GM12872 (cell line): ENCODE measurements at regions not wholly inside any gene's neighbourhood (a gene's known extent, or its start where the extent isn't known, plus 50 kb on each side); places are given as distances from the start of the nearest gene placed in this dataset.

ENCODE experiments used
- TF ChIP-seq, protein P1 (sequence below): IDR thresholded peaks from 3 replicates; pipeline ENCODE4 v1.5.1; 2011; ENCODE audit warnings: low read depth, mild to moderate bottlenecking, low read length, moderate library complexity; ENCODE audit not compliant: insufficient read depth

DNA sequence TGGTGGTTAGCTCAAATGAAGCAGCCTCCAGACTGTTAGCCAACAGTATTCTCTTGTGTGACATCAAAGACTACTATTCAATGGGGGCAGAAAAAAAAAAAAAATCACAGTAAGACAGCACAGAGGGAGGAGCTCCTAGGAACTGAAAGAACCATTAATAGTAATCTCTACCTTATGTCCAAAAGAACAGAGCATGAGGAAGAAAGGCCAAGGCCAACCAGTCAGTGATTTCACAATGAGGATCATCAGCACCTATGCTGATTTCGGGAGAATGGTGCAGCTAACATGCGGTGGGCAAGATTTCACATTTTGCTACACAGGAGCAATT, 66.3 kb upstream of the SOX5 start:
- TF ChIP-seq, protein P1, sequence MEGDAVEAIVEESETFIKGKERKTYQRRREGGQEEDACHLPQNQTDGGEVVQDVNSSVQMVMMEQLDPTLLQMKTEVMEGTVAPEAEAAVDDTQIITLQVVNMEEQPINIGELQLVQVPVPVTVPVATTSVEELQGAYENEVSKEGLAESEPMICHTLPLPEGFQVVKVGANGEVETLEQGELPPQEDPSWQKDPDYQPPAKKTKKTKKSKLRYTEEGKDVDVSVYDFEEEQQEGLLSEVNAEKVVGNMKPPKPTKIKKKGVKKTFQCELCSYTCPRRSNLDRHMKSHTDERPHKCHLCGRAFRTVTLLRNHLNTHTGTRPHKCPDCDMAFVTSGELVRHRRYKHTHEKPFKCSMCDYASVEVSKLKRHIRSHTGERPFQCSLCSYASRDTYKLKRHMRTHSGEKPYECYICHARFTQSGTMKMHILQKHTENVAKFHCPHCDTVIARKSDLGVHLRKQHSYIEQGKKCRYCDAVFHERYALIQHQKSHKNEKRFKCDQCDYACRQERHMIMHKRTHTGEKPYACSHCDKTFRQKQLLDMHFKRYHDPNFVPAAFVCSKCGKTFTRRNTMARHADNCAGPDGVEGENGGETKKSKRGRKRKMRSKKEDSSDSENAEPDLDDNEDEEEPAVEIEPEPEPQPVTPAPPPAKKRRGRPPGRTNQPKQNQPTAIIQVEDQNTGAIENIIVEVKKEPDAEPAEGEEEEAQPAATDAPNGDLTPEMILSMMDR, result no peak

DNA sequence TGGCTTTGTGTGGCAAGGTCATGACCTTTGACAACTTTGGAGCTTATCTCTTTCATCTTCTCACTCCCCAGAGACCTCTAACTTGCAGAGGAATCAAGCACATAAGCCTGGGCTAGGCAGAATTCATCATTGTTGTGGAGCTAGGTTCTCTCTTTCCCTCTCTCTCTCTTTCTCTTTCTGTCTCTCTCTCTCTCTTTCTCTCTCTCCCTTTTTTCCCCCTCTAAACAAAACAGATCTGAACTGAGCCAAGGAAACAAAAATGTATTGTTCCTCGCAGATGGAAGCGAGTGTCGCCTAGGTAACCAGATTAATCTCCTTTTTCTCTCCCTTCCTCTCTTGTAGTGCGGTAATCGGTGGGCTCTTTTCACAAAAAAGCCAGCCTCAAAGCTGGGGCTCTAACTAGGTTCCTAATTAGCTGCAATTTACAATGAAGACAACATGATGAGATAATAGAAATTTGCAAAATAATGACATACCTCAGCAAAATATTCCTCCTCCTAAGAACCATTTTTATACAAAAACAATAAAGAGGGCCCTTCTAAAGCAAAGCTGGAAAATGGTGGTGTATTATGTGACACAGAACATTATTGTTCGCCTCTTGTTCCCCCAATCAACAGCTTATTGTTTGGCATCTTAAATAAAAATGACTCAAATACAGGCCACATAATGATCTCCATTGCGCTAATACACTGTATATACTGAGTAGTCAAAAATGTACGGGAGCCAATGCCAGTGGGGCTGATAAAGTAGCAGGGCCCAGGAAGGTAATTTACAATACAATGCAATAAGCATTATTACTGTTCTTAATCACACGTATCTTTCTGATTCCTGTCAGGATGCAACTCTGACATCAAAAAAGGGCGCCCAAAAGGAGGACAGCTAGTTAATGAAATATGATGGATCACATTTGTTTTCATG, 65.7 kb upstream of the SOX5 start:
- TF ChIP-seq, protein P1, result no peak

DNA sequence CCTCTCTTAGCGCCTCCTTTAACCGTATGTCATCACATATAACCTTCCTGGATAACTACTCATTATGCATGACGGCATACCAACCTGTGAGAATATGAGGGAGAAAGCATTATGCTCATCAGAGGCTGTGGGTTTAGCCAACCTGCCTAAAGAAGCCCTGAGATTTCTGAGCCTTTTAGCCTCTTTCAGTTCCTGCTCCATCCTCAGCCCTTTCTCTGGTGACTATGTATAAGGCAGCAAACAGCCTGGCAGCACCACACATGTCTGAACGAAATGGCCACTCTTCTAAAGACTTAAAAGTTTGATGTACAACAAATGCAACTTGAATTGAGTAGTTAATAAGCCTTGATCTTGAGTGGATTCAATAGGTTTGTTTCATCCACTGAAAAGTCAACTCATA, 64.8 kb upstream of the SOX5 start:
- TF ChIP-seq, protein P1, result no peak

DNA sequence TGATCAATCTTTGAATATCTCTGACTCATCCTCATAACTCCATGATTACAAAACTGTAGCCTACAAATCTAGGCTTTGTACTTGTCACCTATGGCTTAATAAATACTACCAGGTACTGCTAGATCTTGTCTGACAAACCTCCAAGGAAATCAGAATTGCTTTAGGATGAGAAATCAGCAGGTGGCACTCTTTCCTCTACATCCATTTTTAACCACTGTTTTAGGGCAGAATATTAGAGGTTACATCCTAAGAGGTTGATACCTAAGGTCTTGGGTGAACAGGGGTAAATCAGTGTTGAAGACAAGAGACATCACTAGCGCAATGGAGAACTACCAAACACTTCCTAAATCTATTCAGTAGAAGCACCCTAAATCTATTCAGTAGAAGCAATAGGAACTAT, 63.1 kb upstream of the SOX5 start:
- TF ChIP-seq, protein P1, result no peak

DNA sequence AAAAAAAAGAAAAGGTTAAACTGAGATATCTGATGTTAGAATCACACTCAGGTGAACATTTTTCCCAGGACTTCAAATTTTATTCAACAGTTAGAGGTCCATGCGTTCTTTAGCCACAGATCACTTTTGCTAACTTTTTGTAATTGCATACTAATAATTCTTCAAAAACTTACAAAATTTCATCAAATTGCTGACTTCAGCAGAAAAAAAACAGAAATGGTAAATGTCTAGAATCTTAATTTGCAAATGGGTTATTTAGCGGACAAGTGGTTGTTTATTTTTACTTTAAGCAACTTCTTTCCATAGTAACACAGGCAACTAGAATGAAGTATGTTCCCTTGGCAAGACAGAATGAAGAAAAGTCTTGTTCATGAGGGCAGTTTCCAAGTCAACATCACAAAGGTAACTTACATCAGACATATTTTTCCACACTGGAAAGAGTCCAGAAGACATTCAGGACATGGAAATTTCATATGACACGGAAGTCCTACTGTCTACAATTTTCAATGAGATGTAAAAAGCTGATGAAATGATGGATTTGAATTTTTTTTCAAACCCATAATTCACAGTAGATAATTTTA, 62.5 kb upstream of the SOX5 start:
- TF ChIP-seq, protein P1, result no peak

DNA sequence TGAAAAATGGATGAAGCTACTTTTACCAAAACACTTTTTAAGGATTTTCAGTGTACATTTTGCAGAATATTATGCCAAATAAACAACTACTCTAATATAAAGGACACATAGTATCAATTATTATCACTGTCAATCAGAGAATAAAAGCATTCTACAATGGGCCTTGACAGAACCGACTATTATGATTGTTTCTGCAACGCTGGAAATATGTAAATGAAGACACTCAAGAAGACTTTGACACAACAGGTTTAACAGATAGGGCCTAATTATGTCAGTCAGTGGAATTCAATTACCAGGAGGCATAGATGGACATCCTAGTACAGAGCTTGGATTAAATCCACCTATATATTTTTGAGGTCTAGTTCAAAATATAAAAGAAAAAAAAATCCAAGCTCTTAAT, 58.7 kb upstream of the SOX5 start:
- TF ChIP-seq, protein P1, result no peak
